Fibroblast of lung (primary cell): ENCODE measurements at regions not wholly inside any gene's neighbourhood (a gene's known extent, or its start where the extent isn't known, plus 50 kb on each side); places are given as distances from the start of the nearest gene placed in this dataset.

Experiments used
- DNase-seq, 2 donors: peaks; one replicate each; pipeline versions ENCODE4 v3.0.0 to v3.0.0-alpha.2; 2010; ENCODE audit warnings: low read depth in 2 of 2
- H2AFZ ChIP-seq: 2 replicates; pipeline ENCODE4 v1.5.1; 2012; ENCODE audit warnings: low read length, control low read depth, inconsistent platforms
- H3K27ac ChIP-seq: 2 replicates; pipeline ENCODE4 v1.5.1; 2011; ENCODE audit warnings: low read length, control low read depth; ENCODE audit not compliant: insufficient read depth
- H3K27me3 ChIP-seq: 2 replicates; pipeline ENCODE4 v1.5.1; 2011; ENCODE audit warnings: mild to moderate bottlenecking, low read length; ENCODE audit not compliant: control insufficient read depth, insufficient read depth
- H3K36me3 ChIP-seq: 2 replicates; pipeline ENCODE4 v1.5.1; 2011; ENCODE audit warnings: low read length; ENCODE audit not compliant: control insufficient read depth, insufficient read depth
- H3K4me1 ChIP-seq: 2 replicates; pipeline ENCODE4 v1.5.1; 2011; ENCODE audit warnings: low read length; ENCODE audit not compliant: control insufficient read depth, insufficient read depth; ENCODE audit errors: extremely low read depth
- H3K4me2 ChIP-seq: 2 replicates; pipeline ENCODE4 v1.5.1; 2011; ENCODE audit warnings: low read length, control low read depth; ENCODE audit not compliant: insufficient read depth; ENCODE audit errors: extremely low read depth
- H3K4me3 ChIP-seq, 4 experiments: fragments of 200-600 bp in 1 of 4; sonication (generic) in 1 of 4; replicated peaks in 1 of 4; 2 replicates each; pipeline ENCODE4 v1.5.1; 2011 to 2016; ENCODE audit warnings: low read length in 4 of 4, low read depth in 3 of 4, mild to moderate bottlenecking in 3 of 4, control low read depth in 2 of 4, inconsistent platforms in 1 of 4, mixed read lengths in 1 of 4; ENCODE audit not compliant: insufficient read depth in 1 of 4; ENCODE audit errors: control extremely low read depth in 1 of 4
- H3K79me2 ChIP-seq: 2 replicates; pipeline ENCODE4 v1.5.1; 2012; ENCODE audit warnings: mild to moderate bottlenecking, low read length, inconsistent platforms; ENCODE audit not compliant: control insufficient read depth, insufficient read depth
- H3K9ac ChIP-seq: 2 replicates; pipeline ENCODE4 v1.5.1; 2011; ENCODE audit warnings: mild to moderate bottlenecking, low read length, control low read depth; ENCODE audit not compliant: insufficient read depth
- H3K9me3 ChIP-seq: 2 replicates; pipeline ENCODE4 v1.5.1; 2012; ENCODE audit warnings: low read depth, low read length; ENCODE audit not compliant: control insufficient read depth, insufficient read depth
- H4K20me1 ChIP-seq: 2 replicates; pipeline ENCODE4 v1.5.1; 2011; ENCODE audit warnings: low read length; ENCODE audit not compliant: control insufficient read depth, insufficient read depth; ENCODE audit errors: extremely low read depth
- EZH2 ChIP-seq: IDR thresholded peaks from 2 replicates; pipeline ENCODE4 v1.5.1; 2012; ENCODE audit warnings: low read length, control low read depth, mild to moderate bottlenecking; ENCODE audit errors: missing control alignments
- TF ChIP-seq, protein P1 (sequence below), 2 donors: IDR thresholded peaks in 1 of 2; conservative IDR thresholded peaks in 1 of 2; 1 replicate in 1 of 2; 2 replicates in 1 of 2; pipeline ENCODE4 v1.5.1; 2011 to 2012; ENCODE audit warnings: low read length in 2 of 2, control low read depth in 1 of 2, inconsistent platforms in 1 of 2, low read depth in 1 of 2, mild to moderate bottlenecking in 1 of 2

DNA sequence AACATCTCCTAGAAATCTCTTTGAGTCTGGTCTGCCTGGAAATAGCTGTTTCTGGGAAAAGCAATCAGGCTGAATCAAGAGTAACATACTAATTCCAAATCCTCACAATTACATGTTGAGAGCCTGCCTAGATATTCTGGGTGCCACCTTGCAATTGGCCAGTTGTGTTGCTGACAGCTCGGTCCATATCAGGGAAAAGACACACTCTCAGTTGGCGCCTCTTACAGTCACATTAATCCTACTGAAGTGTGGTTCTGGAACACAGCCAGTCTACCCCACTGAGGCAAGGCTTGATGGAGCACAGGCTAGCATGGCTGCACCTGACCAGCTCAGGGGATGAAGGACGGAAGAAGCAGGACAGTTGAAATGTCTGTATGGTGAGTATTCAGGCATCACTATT is 121.4 kb upstream of the TAB2 start:
- Histone ChIP-seq H3K27me3 (no peaks in the 10 kb centered on the region), H3K4me1 (no peaks in the 10 kb centered on the region), H4K20me1 (no peaks in the 10 kb centered on the region), H3K4me3 (no peak overlapping the region), H3K9ac (no peak overlapping the region), H3K4me2 (no peak overlapping the region), H3K9me3 (no peaks in the 10 kb centered on the region), H3K36me3 (no peaks in the 10 kb centered on the region), H3K79me2 (no peaks in the 10 kb centered on the region), H2AFZ (no peak overlapping the region), H3K27ac (no peak overlapping the region)
- no peak for DNase-seq
- TF ChIP-seq, protein P1, sequence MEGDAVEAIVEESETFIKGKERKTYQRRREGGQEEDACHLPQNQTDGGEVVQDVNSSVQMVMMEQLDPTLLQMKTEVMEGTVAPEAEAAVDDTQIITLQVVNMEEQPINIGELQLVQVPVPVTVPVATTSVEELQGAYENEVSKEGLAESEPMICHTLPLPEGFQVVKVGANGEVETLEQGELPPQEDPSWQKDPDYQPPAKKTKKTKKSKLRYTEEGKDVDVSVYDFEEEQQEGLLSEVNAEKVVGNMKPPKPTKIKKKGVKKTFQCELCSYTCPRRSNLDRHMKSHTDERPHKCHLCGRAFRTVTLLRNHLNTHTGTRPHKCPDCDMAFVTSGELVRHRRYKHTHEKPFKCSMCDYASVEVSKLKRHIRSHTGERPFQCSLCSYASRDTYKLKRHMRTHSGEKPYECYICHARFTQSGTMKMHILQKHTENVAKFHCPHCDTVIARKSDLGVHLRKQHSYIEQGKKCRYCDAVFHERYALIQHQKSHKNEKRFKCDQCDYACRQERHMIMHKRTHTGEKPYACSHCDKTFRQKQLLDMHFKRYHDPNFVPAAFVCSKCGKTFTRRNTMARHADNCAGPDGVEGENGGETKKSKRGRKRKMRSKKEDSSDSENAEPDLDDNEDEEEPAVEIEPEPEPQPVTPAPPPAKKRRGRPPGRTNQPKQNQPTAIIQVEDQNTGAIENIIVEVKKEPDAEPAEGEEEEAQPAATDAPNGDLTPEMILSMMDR (conservative IDR thresholded peaks at IDR 0.05 in 1 of 2, IDR thresholded peaks at IDR 0.05 in 1 of 2; ENCODE audit: low read depth in 1 of 2, low read length in 2 of 2), result no peak
- TF ChIP-seq EZH2, result no peak

DNA sequence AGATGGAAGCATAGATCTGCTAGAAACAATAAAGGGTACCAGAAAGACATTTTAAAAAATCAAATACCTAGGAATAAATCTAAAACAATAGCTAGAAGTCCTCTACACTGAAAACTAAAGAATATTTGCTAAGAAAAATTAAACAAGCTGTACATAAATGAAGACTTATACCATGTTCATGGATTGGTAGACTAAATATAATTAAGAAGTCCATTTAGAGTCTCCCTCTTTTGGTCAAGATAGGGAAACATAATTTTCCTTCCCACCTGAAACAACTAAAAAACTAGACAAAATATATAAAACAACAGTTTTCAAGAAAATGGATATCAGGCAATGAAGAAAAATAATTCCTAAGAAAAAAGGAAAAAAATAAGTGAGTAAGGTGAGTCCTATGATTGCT is 120.0 kb upstream of the TAB2 start:
- Histone ChIP-seq H2AFZ (no peak overlapping the region), H3K27ac (no peak overlapping the region), H4K20me1 (no peaks in the 10 kb centered on the region), H3K27me3 (no peaks in the 10 kb centered on the region), H3K36me3 (no peaks in the 10 kb centered on the region), H3K4me1 (no peaks in the 10 kb centered on the region), H3K4me3 (no peak overlapping the region), H3K9ac (no peak overlapping the region), H3K4me2 (no peak overlapping the region), H3K9me3 (no peaks in the 10 kb centered on the region), H3K79me2 (no peaks in the 10 kb centered on the region)
- no peak for DNase-seq
- TF ChIP-seq, protein P1 (conservative IDR thresholded peaks at IDR 0.05 in 1 of 2, IDR thresholded peaks at IDR 0.05 in 1 of 2; ENCODE audit: low read depth in 1 of 2, low read length in 2 of 2), result no peak
- no peak for TF ChIP-seq EZH2

DNA sequence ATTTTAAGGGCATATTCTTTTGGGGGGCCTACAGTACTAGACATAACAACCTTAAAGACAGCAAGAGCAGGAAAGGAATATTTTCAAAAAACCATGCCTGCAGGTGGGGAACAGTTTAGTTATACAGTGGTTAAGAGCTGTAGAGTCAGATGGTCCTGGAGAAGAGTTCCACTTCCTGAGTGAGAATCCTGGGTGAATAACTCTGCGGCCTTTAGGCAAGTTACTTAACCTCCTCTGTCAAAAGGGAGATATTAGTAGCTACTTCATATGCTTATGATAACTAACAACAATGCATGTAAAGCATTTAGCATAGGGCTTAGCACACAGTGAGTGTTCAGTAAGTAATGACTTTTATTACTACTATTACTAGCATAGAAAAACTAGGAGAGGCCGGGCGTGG is 119.2 kb upstream of the TAB2 start:
- no peaks in the 10 kb centered on the region for H3K36me3 ChIP-seq
- no peak overlapping the region for H3K9ac ChIP-seq
- TF ChIP-seq, protein P1 (conservative IDR thresholded peaks at IDR 0.05 in 1 of 2, IDR thresholded peaks at IDR 0.05 in 1 of 2; ENCODE audit: low read depth in 1 of 2, low read length in 2 of 2), result no peak
- no peak for TF ChIP-seq EZH2
- no peak overlapping the region for H2AFZ ChIP-seq
- H3K4me2 ChIP-seq, result no peak overlapping the region
- no peak overlapping the region for H3K27ac ChIP-seq
- no peaks in the 10 kb centered on the region for H3K27me3 ChIP-seq
- H3K4me1 ChIP-seq, result no peaks in the 10 kb centered on the region
- H3K79me2 ChIP-seq, result no peaks in the 10 kb centered on the region
- no peak for DNase-seq
- H3K4me3 ChIP-seq, result no peak overlapping the region
- no peaks in the 10 kb centered on the region for H4K20me1 ChIP-seq
- H3K9me3 ChIP-seq, result no peaks in the 10 kb centered on the region
